GM12892 (cell line): ENCODE measurements at regions not wholly inside any gene's neighbourhood (a gene's known extent, or its start where the extent isn't known, plus 50 kb on each side); places are given as distances from the start of the nearest gene placed in this dataset.

Experiments used
- POLR2A ChIP-seq: IDR thresholded peaks from 2 replicates; pipeline ENCODE4 v1.6.1; 2011; ENCODE audit warnings: low read depth, low read length, control low read depth
- POLR2AphosphoS5 ChIP-seq: IDR thresholded peaks from 2 replicates; pipeline ENCODE4 v1.6.1; 2011; ENCODE audit warnings: low read depth, low read length, control low read depth

DNA sequence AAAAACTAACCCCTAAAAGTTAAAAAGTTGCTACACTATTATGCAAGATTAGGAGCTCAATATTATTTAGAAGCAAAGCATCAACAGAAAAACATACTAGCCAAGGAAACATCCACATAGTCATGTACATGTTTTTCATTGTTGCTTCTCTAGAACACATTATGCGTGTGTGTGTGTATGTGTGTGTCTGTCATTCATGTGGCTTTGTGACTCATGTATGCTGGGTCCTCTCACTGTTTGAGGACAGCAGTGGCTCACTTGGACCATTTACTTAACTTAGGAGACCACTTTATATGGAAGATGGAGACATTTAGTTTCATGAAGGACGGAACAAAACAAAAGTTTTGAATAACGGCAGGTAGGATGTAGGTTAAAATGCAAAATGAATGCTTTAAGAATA is 219.4 kb upstream of the THBS1 start:
- no peak for TF ChIP-seq POLR2A
- TF ChIP-seq POLR2AphosphoS5, result no peak
